Tongue (tissue), 1 donor: ENCODE measurements at regions not wholly inside any gene's neighbourhood (a gene's known extent, or its start where the extent isn't known, plus 50 kb on each side); places are given as distances from the start of the nearest gene placed in this dataset.
A peak's percentile ranks its signal among the peaks of the same experiment; 100 is the strongest.
"Not testable (repeated sequence)": the region's sequence is repeated elsewhere in the genome, so short reads cannot be mapped to it uniquely, and the experiment has no call there.

ENCODE experiments used
- DNase-seq: peaks from one replicate; pipeline ENCODE4 v3.0.0-alpha.2; 2015

GRCh38 chr6:131430531-131430930 is 142.5 kb upstream of the ARG1 start:
- no peak for DNase-seq

DNA sequence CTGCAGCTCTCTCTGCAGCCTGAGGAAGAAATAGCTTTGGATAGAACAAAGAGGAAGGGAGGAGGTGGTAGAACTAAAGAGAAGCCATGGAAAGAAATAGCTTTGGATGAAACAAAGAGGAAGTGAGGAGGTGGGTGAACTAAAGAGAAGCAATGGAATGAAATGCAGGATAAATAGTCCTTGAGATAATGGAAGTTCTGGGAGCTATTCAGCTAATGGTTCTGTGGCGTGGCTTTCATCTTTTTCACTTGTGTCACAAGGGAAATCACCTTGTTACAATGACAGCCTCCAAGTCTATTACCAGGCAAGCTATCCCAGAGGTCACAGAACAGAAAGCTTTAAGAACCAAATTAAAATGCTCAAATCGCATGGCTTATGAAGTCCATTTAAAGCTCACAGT is 141.3 kb upstream of the ARG1 start:
- no peak for DNase-seq

DNA sequence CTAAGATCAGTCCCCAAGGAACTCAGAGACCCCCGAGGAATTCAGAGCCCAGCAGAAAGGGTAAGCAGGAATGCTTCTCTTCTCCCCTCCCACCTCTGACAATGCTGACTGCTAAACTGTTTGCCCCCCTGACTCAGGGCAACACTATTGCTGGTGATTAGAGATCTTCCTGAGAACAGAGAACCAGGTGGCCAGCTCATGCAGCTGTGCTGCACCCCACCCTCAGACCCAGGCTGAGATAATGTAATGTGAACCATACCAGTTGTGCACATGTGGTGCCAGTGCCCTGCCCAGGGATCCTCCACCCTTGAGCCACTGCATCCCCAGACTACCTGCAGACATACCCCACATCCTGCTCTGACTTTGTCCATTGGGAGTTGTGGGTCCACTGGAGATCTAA is 139.1 kb upstream of the ARG1 start:
- DNase-seq = peak; percentile 6

DNA sequence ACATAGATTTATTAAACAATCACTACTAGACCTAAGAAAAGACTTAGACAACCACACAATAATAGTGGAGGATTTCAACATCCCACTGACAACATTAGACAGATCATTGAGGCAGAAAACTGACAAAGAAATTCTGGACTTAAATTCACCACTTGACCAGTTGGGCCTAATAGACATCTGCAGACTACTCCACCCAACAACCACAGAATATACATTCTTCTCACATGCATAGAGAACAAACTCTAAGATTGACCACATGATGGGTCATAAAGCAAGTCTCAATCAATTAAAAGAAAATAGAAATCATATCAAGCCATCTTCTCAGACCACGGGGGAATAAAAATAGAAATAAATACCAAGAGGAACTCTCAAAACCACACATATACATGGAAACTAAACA is 136.7 kb upstream of the ARG1 start:
- DNase-seq = no peak

- DNase-seq = no peak
Observed at GRCh38 chr6:131443014-131443413, 130.0 kb upstream of the ARG1 start.

DNA sequence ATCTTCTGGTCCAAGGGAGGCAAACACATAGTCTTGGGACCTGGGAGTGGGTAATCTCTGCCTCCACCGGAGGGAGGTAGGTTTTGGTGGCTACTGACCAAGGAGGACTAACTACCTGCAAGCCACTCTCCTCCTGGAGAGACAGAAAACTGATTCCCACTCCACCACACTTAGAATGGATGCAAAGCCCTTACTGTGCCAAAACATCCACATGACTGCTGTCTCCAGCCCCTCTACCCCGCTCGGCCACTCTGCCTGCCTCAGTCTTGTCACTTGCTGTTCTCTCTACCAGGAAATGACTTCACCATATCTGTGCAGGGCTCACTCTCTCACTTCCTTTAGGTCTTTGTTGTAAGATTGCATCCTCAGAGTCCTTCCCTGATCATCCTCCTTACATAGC is 129.5 kb upstream of the ARG1 start:
- no peak for DNase-seq

GRCh38 chr6:131445356-131445755 is 127.7 kb upstream of the ARG1 start:
- DNase-seq = not testable (repeated sequence)

GRCh38 chr6:131450861-131451260 is 122.2 kb upstream of the ARG1 start:
- DNase-seq = no peak

- no peak for DNase-seq
Observed at GRCh38 chr6:131451321-131452144, 121.5 kb upstream of the ARG1 start.

GRCh38 chr6:131453803-131454202 is 119.2 kb upstream of the ARG1 start:
- no peak for DNase-seq

GRCh38 chr6:131456565-131456964 is 116.5 kb upstream of the ARG1 start:
- DNase-seq = no peak

DNA sequence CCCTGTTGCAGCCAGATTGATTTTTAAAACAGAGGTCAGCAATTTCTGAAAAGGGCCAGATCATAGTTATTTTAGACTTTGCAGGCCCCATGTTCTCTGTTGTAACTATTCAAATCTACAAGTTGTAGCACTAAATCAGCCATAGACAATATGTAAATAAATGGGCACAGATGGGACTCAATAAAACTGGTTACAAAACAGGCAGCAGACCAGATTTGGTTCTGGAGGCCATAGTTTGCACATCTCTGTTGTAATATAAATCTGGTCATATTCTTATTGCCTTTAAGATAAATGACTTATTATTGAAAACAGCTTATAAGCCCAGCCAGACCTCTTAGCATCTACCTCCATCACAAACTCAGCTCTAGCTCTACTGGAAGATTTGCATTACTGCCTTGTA is 114.0 kb upstream of the ARG1 start:
- no peak for DNase-seq

GRCh38 chr6:131460614-131461000 is 112.4 kb upstream of the ARG1 start:
- peak; percentile 30 for DNase-seq

DNA sequence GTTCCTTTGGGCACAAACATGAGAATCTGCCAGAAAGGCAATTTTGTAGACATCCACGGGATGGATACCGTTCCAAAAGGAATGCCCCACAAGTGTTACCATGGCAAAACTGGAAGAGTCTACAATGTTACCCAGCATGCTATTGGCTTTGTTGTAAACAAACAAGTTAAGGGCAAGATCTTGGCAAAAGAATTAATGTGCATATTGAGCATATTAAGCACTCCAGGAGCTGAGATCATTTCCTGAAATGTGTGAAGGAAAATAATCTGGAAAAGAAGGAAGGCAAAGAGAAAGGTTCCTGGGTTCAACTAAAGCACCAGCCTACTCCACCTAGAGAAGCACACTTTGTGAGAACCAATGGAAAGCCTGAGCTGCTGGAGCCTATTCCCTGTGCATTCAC is 103.9 kb upstream of the ARG1 start:
- DNase-seq = no peak

- DNase-seq = no peak
Observed at GRCh38 chr6:131470534-131470933, 102.5 kb upstream of the ARG1 start.

- DNase-seq = no peak
Observed at GRCh38 chr6:131471331-131471730, 101.7 kb upstream of the ARG1 start.

- not testable (repeated sequence) for DNase-seq
Observed at GRCh38 chr6:131473303-131473702, 99.7 kb upstream of the ARG1 start.

DNA sequence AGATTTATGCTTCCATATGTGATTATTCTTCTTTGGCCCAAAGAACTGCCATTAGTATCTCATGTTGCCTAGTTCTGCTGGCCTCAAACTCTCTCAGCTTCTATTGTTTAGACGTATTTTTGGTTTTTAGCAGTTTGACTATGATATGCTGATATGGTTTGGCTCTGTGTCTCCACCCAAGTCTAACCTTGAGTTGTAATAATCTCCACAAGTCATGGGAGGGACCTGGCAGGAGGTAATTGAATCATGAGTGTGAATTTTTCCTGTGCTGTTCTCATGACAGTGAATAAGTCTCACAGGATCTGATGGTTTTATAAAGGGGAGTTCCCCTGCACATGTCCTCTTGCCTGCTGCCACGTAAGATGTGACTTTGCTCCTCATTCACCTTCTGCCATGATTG is 96.7 kb upstream of the ARG1 start:
- DNase-seq = no peak

GRCh38 chr6:131478740-131479211 is 94.2 kb upstream of the ARG1 start:
- DNase-seq = peak; percentile 16

- DNase-seq = no peak
Observed at GRCh38 chr6:131486608-131487007, 86.4 kb upstream of the ARG1 start.

DNA sequence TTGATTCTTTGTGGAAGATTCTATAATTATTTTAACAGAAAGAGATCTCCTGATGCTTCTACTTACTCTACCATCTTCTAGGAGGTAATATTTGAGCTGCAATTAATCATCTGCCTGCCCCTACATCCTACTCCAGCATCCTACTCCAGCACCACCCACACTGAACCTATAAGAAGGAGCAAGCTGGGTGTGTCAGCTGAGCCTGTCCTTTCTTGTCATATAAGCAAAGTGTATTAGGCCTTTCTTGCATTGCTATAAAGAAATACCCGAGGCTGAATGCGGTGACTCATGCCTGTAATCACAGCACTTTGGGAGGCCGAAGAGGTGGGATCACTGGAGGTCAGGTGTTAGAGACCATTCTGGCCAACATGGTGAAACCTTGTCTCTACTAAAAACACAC is 84.2 kb upstream of the ARG1 start:
- no peak for DNase-seq

GRCh38 chr6:131490441-131490840 is 82.6 kb upstream of the ARG1 start:
- no peak for DNase-seq

DNA sequence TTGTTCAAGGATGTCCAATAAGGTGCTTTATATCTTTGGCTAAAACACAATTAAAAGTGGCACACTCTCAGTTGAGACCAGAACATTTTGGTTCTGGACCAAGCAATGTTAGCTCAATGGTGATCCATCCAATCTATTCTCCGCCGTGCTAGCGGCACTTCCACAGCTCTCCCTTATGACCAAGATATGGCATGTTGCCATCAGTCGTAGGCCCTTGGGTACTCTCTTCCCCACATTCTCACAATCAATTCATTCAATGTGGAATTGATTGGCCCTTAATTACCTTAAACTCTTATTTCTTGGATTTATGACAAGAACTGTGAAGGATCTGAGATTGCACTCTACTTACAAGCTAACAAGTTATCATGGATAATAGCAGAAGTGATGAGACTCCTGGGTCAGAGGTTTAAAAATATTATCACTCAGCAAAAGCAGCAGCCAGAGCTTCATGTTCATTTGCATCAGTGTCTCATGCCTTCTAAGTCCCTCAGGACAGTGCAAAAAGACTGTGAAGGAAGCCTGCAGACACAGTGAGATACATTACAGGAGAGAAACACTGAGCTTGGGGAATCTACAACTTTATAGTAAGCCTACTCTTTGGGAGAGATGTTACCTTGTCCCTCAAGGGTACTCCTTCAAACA is 80.0 kb upstream of the ARG1 start:
- no peak for DNase-seq

DNA sequence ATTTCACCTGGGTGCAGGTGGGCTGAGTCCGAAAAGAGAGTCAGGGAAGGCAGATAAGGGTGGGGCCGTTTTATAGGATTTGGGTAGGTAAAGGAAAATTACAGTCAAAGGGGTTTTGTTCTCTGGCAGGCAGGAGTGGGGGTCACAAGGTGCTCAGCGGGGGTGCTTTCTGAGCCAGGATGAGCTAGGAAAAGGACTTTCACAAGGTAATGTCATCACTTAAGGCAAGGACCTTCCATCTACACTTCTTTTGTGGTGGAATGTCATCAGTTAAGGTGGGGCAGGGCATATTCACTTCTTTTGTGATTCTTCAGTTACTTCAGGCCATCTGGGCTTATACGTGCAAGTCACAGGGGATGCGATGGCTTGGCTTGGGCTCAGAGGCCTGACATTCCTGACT is 68.6 kb upstream of the ARG1 start:
- DNase-seq = not testable (repeated sequence)
